GM19397 (cell line): ENCODE measurements at regions not wholly inside any gene's neighbourhood (a gene's known extent, or its start where the extent isn't known, plus 50 kb on each side); places are given as distances from the start of the nearest gene placed in this dataset.

Source experiments
- ATAC-seq: cut with Tn5 transposase; IDR thresholded peaks from one replicate; pipeline ENCODE4 v1.9.1; 2021; ENCODE audit warnings: mild to moderate bottlenecking, moderate library complexity; ENCODE audit not compliant: unreplicated experiment

DNA sequence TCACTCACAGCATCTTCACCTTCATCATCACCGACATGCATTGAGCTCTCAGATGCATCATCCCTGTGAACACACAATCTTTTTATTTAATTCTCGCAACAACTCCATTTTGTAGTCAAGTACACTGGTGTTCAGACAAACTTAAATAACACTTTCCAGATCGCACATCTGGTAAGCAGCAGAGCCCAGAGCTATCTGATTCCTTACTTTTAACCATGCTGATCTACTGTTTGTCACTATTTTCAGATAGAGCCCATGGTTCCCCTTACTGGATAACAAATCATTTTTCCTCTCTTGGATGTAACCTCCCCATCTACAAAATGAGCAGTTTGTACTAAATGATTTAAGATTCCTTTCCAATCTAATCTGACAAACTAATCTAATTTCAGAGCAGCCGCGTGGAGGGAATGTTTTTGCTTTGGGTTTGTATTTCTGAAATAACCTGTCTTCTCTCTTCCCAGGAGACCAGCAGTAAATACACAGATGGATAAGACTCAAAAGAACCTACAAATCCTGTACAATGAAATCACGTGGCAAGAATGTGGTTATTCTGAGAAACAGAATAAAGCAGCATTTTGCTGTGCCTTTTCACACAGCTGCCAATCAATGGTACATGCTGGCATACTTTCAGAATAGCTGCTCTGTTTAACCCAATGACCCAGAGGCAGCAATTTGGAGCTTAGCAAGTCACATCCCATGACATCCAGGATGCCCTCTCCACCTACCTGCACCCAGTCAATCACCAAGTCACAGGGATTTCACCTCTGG lies 72.9 kb upstream of the CCL2 start:
- no peak for ATAC-seq

DNA sequence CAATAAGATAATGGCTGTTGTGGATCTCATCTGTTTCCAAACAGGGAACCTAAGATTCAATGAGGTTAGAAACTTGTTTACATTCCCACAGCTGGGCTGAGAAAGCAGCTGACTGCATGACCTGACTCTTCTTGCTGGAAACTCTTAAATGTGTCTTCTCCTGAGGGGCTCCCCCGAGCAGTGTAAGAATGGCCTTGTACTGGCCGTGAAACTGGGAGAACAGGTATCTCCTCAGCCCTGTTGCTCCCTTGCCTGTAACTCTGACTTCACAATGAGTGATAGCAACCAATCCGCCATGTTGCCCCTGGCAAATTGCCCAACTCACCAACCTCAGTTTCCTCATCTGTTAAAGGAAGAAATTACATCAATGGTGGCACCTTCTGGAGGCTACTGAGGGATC lies 59.1 kb upstream of the CCL2 start:
- ATAC-seq = no peak

- no peak for ATAC-seq
These were observed 56.6 kb upstream of the CCL2 start for GRCh38 chr17:34198519-34198918.

- ATAC-seq = no peak
These were observed 55.6 kb upstream of the CCL2 start for GRCh38 chr17:34199454-34199853.

- ATAC-seq = peak; percentile 61
These were observed 55.1 kb upstream of the CCL2 start for GRCh38 chr17:34199932-34200534.

GRCh38 chr17:34201225-34201624 lies 53.9 kb upstream of the CCL2 start:
- ATAC-seq = no peak

- ATAC-seq = no peak
These were observed 53.3 kb upstream of the CCL2 start for GRCh38 chr17:34201767-34202166.

GRCh38 chr17:34203018-34203638 lies 52.0 kb upstream of the CCL2 start:
- no peak for ATAC-seq

DNA sequence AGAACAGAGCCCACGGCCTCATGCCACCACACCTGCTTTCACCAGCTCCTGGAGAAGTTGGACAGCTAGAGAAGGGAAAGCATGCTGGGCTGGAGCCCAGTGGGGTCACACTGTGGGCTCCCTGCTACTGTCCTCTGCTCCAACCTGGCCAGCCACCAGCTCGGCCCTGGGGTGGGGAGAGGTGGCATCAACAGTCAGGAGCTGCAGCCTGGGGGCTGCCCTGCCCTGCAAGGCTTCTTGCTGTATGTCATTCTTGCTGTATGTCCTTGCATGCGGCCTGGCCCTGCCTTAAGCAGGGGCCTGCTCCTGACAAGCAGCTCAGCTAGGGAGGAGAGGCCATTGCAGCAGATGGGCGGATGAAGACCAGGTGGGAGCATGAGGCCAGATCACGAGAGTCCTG lies 50.7 kb upstream of the CCL2 start:
- no peak for ATAC-seq
